CD4-positive, alpha-beta T cell (primary cell): ENCODE measurements at regions not wholly inside any gene's neighbourhood (a gene's known extent, or its start where the extent isn't known, plus 50 kb on each side); places are given as distances from the start of the nearest gene placed in this dataset.

Source experiments
- ATAC-seq: fragments of 200-7000 bp; cut with Tn5 transposase; one replicate; pipeline ENCODE4 v1.10.0; 2022; ENCODE audit warnings: mild to moderate bottlenecking; ENCODE audit not compliant: poor library complexity
- CTCF ChIA-PET: fragments of 350-600 bp; sonication (Branson Sonifier 250); formaldehyde crosslinking; loops from one replicate; lab custom pipeline; 2021; ENCODE audit warnings: antibody characterized with exemption, inconsistent platforms; lab: Charles Lee
- POLR2A ChIA-PET: fragments of 350-600 bp; sonication (Branson Sonifier 250); formaldehyde crosslinking; loops from one replicate; lab custom pipeline; 2021; ENCODE audit warnings: antibody characterized with exemption, inconsistent platforms; lab: Charles Lee
- DNase-seq, 14 experiments: peaks; one replicate each; pipeline ENCODE4 v3.0.0-alpha.2; 2013 to 2020; ENCODE audit warnings: mixed read lengths in 2 of 14
- H3K27ac ChIP-seq, 2 donors: one replicate each; pipeline versions ENCODE4 v1.5.1 to v1.7.0; 2013; ENCODE audit warnings: low read length in 2 of 2, low read depth in 1 of 2, mild to moderate bottlenecking in 1 of 2
- H3K27me3 ChIP-seq, 2 experiments: 1 replicate in 1 of 2; 2 replicates in 1 of 2; pipeline versions ENCODE4 v1.6.1 to v1.7.0; 2013; ENCODE audit warnings: low read length in 2 of 2, control low read depth in 1 of 2, mild to moderate bottlenecking in 1 of 2, moderate library complexity in 1 of 2; ENCODE audit not compliant: insufficient read depth in 2 of 2, control insufficient read depth in 1 of 2
- H3K36me3 ChIP-seq: one replicate; pipeline ENCODE4 v1.6.1; 2013; ENCODE audit warnings: low read length, control low read depth; ENCODE audit not compliant: insufficient read depth
- H3K4me1 ChIP-seq: one replicate; pipeline ENCODE4 v1.6.1; 2013; ENCODE audit warnings: low read length, control low read depth; ENCODE audit not compliant: insufficient read depth
- H3K4me3 ChIP-seq: one replicate; pipeline ENCODE4 v1.5.1; 2013; ENCODE audit warnings: mild to moderate bottlenecking, low read length, moderate library complexity
- H3K9me3 ChIP-seq, 2 experiments: 1 replicate in 1 of 2; 2 replicates in 1 of 2; pipeline versions ENCODE4 v1.6.1 to v1.7.0; 2013; ENCODE audit warnings: low read length in 2 of 2, mild to moderate bottlenecking in 2 of 2, control low read depth in 1 of 2, moderate library complexity in 1 of 2; ENCODE audit not compliant: control insufficient read depth in 1 of 2, insufficient read depth in 1 of 2
- H3K27ac Mint-ChIP-seq: one replicate; pipeline ENCODE4 v1.8.0; 2020; ENCODE audit warnings: mixed read lengths
- H3K27me3 Mint-ChIP-seq: one replicate; pipeline ENCODE4 v1.8.0; 2021; ENCODE audit warnings: mixed read lengths
- H3K36me3 Mint-ChIP-seq: one replicate; pipeline ENCODE4 v1.8.0; 2021; ENCODE audit warnings: low read depth, mixed read lengths
- H3K4me1 Mint-ChIP-seq: one replicate; pipeline ENCODE4 v1.8.0; 2021; ENCODE audit warnings: low read depth, mixed read lengths
- H3K4me3 Mint-ChIP-seq: one replicate; pipeline ENCODE4 v1.8.0; 2020; ENCODE audit warnings: mild to moderate bottlenecking, mixed read lengths
- H3K9me3 Mint-ChIP-seq: one replicate; pipeline ENCODE4 v1.8.0; 2020; ENCODE audit warnings: mixed read lengths
- CTCF ChIP-seq: fragments of 200-600 bp; IDR thresholded peaks from one replicate; pipeline ENCODE4 v1.8.0; 2022; ENCODE audit warnings: antibody characterized with exemption, mild to moderate bottlenecking
- intact Hi-C, 2 experiments: fragments of 100-400 bp; cut with DNase I in 1 of 2; cut with micrococcal nuclease in 1 of 2; formaldehyde crosslinking; loops; one replicate each; pipeline versions ENCODE4 v1.15.1 to v1.9.0; 2023 to 2025; cut with DNase I, micrococcal nuclease

- no peak for ATAC-seq
- H3K27ac ChIP-seq = no peak overlapping the region
- no peaks in the 10 kb centered on the region for H3K4me1 ChIP-seq
- TF ChIP-seq CTCF = no peak
- Mint-ChIP-seq H3K36me3 (no peaks in the 10 kb centered on the region), H3K4me1 (no peaks in the 10 kb centered on the region), H3K9me3 (no peaks in the 10 kb centered on the region), H3K27ac (no peak overlapping the region), H3K4me3 (no peak overlapping the region), H3K27me3 (peaks cover 6% of the 10 kb centered on the region)
- H3K36me3 ChIP-seq = no peaks in the 10 kb centered on the region
- H3K9me3 ChIP-seq = no peaks in the 10 kb centered on the region
- no peak overlapping the region for H3K4me3 ChIP-seq
- ChIA-PET POLR2A (no interaction called here), CTCF (no interaction called here)
- no peaks in the 10 kb centered on the region for H3K27me3 ChIP-seq
- no peak for DNase-seq
- intact Hi-C loops = no loop called here
Observed at GRCh38 chr18:22020127-22020866, 149.1 kb upstream of the GATA6 start.

- ChIA-PET CTCF (no interaction called here), POLR2A (no interaction called here)
- Mint-ChIP-seq H3K27me3 (peaks cover 4% of the 10 kb centered on the region), H3K4me1 (no peaks in the 10 kb centered on the region), H3K27ac (no peak overlapping the region), H3K9me3 (no peaks in the 10 kb centered on the region), H3K36me3 (no peaks in the 10 kb centered on the region), H3K4me3 (no peak overlapping the region)
- intact Hi-C loops = no loop called here
- Histone ChIP-seq H3K9me3 (no peaks in the 10 kb centered on the region), H3K27ac (no peak overlapping the region), H3K36me3 (no peaks in the 10 kb centered on the region), H3K27me3 (no peaks in the 10 kb centered on the region), H3K4me3 (no peak overlapping the region), H3K4me1 (no peaks in the 10 kb centered on the region)
- no peak for ATAC-seq
- no peak for TF ChIP-seq CTCF
- no peak for DNase-seq
Observed at GRCh38 chr18:22020867-22021370, 148.5 kb upstream of the GATA6 start.

- H3K27ac Mint-ChIP-seq = no peak overlapping the region
- no peaks in the 10 kb centered on the region for H3K9me3 Mint-ChIP-seq
- H3K27ac ChIP-seq = no peak overlapping the region
- H3K36me3 ChIP-seq = no peaks in the 10 kb centered on the region
- ATAC-seq (no peak), DNase-seq (no peak)
- no peak for TF ChIP-seq CTCF
- H3K4me3 ChIP-seq = no peak overlapping the region
- H3K27me3 Mint-ChIP-seq = peaks cover 4% of the 10 kb centered on the region
- H3K4me3 Mint-ChIP-seq = no peak overlapping the region
- intact Hi-C loops = no loop called here
- no peaks in the 10 kb centered on the region for H3K4me1 Mint-ChIP-seq
- no peaks in the 10 kb centered on the region for H3K27me3 ChIP-seq
- no peaks in the 10 kb centered on the region for H3K36me3 Mint-ChIP-seq
- H3K4me1 ChIP-seq = no peaks in the 10 kb centered on the region
- POLR2A ChIA-PET = no interaction called here
- H3K9me3 ChIP-seq = no peaks in the 10 kb centered on the region
- CTCF ChIA-PET = no interaction called here
Observed at GRCh38 chr18:22021701-22022100, 147.7 kb upstream of the GATA6 start.
